ENCODE measurements at regions not wholly inside any gene's neighbourhood (a gene's known extent, or its start where the extent isn't known, plus 50 kb on each side); places are given as distances from the start of the nearest gene placed in this dataset.

DNA sequence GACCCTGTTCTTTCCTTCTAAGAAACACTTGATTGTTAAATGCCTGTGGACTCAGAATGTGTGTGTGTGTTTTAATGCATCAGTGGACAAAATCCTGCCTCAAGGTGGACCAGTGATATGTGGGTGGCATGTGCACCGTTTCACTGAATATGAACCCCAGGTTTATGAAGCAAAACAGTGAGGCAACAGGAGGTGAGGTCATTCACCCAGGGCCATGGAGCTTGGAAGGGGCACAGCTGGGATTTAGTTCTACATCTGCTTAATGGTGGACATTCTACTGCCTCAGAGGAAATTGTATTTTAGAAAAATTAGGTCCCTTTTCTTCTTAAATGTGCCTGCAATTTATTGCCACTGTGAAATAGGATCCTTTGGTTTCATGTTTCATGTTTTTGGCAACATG, 549.5 kb upstream of the EEF2KMT start:
- TF ChIP-seq, protein P1, sequence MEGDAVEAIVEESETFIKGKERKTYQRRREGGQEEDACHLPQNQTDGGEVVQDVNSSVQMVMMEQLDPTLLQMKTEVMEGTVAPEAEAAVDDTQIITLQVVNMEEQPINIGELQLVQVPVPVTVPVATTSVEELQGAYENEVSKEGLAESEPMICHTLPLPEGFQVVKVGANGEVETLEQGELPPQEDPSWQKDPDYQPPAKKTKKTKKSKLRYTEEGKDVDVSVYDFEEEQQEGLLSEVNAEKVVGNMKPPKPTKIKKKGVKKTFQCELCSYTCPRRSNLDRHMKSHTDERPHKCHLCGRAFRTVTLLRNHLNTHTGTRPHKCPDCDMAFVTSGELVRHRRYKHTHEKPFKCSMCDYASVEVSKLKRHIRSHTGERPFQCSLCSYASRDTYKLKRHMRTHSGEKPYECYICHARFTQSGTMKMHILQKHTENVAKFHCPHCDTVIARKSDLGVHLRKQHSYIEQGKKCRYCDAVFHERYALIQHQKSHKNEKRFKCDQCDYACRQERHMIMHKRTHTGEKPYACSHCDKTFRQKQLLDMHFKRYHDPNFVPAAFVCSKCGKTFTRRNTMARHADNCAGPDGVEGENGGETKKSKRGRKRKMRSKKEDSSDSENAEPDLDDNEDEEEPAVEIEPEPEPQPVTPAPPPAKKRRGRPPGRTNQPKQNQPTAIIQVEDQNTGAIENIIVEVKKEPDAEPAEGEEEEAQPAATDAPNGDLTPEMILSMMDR (IDR thresholded peaks at IDR 0.05) = no peak
- no peak for TF ChIP-seq POLR2A (IDR thresholded peaks at IDR 0.05)

Data from heart left ventricle (tissue), 13 donors.